ENCODE measurements at regions not wholly inside any gene's neighbourhood (a gene's known extent, or its start where the extent isn't known, plus 50 kb on each side); places are given as distances from the start of the nearest gene placed in this dataset.

- no peak for DNase-seq
Measured at GRCh38 chr15:94683902-94684301, 452.5 kb downstream of the MCTP2 start.

GRCh38 chr15:94691169-94691568 is 459.8 kb downstream of the MCTP2 start:
- DNase-seq: no peak

GRCh38 chr15:94692710-94693109 is 461.3 kb downstream of the MCTP2 start:
- DNase-seq: no peak

GRCh38 chr15:94700211-94700610 is 468.9 kb downstream of the MCTP2 start:
- DNase-seq: no peak

GRCh38 chr15:94701281-94701985 is 470.1 kb downstream of the MCTP2 start:
- DNase-seq: no peak

- DNase-seq: no peak
Measured at GRCh38 chr15:94703596-94703995, 472.2 kb downstream of the MCTP2 start.

GRCh38 chr15:94704421-94704820 is 473.1 kb downstream of the MCTP2 start:
- DNase-seq: no peak

GRCh38 chr15:94704946-94705345 is 473.6 kb downstream of the MCTP2 start:
- no peak for DNase-seq

- DNase-seq: no peak
Measured at GRCh38 chr15:94709319-94709718, 478.0 kb downstream of the MCTP2 start.

- no peak for DNase-seq
Measured at GRCh38 chr15:94722024-94722636, 490.8 kb downstream of the MCTP2 start.

GRCh38 chr15:94723801-94724200 is 492.4 kb downstream of the MCTP2 start:
- no peak for DNase-seq

- no peak for DNase-seq
Measured at GRCh38 chr15:94731286-94731685, 499.9 kb downstream of the MCTP2 start.

GRCh38 chr15:94734460-94734859 is 503.1 kb downstream of the MCTP2 start:
- DNase-seq: no peak

- DNase-seq: no peak
Measured at GRCh38 chr15:94736236-94736635, 504.9 kb downstream of the MCTP2 start.

- no peak for DNase-seq
Measured at GRCh38 chr15:94739639-94740038, 508.3 kb downstream of the MCTP2 start.

- DNase-seq: no peak
Measured at GRCh38 chr15:94740469-94740868, 509.1 kb downstream of the MCTP2 start.

GRCh38 chr15:94743668-94744067 is 512.3 kb downstream of the MCTP2 start:
- DNase-seq: no peak

GRCh38 chr15:94744080-94744793 is 512.9 kb downstream of the MCTP2 start:
- DNase-seq: no peak

GRCh38 chr15:94745371-94745770 is 514.0 kb downstream of the MCTP2 start:
- DNase-seq: no peak

GRCh38 chr15:94747510-94747909 is 516.1 kb downstream of the MCTP2 start:
- no peak for DNase-seq

GRCh38 chr15:94749811-94750617 is 518.7 kb downstream of the MCTP2 start:
- DNase-seq: no peak

GRCh38 chr15:94760348-94760747 is 529.0 kb downstream of the MCTP2 start:
- no peak for DNase-seq

GRCh38 chr15:94761574-94761973 is 530.2 kb downstream of the MCTP2 start:
- no peak for DNase-seq

Data from activated CD4-positive, alpha-beta T cell treated with anti-CD3 and anti-CD28 coated beads, Interleukin-2, amount 50 U/mL, for 1 hour (primary cell).